Hepatocyte (in vitro differentiated cells): ENCODE measurements at regions not wholly inside any gene's neighbourhood (a gene's known extent, or its start where the extent isn't known, plus 50 kb on each side); places are given as distances from the start of the nearest gene placed in this dataset.

Experiments
- CTCF ChIP-seq: fragments of 200-600 bp; sonication (generic); IDR thresholded peaks from 2 replicates; pipeline ENCODE4 v1.5.1; 2016; ENCODE audit warnings: antibody characterized with exemption, mild to moderate bottlenecking; ENCODE audit not compliant: poor library complexity
- EZH2 ChIP-seq: fragments of 200-600 bp; sonication (generic); IDR thresholded peaks from 2 replicates; pipeline ENCODE4 v1.6.1; 2016; ENCODE audit warnings: antibody characterized with exemption, mild to moderate bottlenecking, borderline replicate concordance

- TF ChIP-seq EZH2 (no peak), CTCF (no peak)
Observed at GRCh38 chr2:200222791-200223190, 83.7 kb upstream of the SPATS2L start.
